ENCODE measurements at regions not wholly inside any gene's neighbourhood (a gene's known extent, or its start where the extent isn't known, plus 50 kb on each side); places are given as distances from the start of the nearest gene placed in this dataset.

DNA sequence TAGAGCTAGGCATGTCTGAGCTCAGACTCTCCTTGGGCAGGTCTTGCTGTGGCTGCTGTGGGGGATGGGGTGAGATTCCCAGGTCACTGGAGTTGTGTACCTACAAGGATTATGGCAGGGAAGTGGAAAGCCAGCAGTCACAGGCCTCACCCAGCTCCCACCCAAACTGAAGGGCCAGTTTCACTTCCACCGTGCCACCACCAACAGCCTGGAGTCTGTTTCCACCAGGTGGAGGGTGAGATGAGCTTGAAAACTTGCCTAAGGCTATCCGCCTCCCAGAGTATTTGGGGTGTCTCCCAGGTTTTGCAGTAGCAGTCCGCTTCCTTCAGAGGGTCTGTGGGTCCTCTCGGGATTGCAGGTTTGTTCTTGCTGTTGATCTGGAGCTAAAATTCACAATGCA lies 327.7 kb downstream of the PTPRC start:
- TF ChIP-seq, protein P1, sequence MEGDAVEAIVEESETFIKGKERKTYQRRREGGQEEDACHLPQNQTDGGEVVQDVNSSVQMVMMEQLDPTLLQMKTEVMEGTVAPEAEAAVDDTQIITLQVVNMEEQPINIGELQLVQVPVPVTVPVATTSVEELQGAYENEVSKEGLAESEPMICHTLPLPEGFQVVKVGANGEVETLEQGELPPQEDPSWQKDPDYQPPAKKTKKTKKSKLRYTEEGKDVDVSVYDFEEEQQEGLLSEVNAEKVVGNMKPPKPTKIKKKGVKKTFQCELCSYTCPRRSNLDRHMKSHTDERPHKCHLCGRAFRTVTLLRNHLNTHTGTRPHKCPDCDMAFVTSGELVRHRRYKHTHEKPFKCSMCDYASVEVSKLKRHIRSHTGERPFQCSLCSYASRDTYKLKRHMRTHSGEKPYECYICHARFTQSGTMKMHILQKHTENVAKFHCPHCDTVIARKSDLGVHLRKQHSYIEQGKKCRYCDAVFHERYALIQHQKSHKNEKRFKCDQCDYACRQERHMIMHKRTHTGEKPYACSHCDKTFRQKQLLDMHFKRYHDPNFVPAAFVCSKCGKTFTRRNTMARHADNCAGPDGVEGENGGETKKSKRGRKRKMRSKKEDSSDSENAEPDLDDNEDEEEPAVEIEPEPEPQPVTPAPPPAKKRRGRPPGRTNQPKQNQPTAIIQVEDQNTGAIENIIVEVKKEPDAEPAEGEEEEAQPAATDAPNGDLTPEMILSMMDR (IDR thresholded peaks at IDR 0.05), result no peak
- no peak for TF ChIP-seq POLR2A (IDR thresholded peaks at IDR 0.05)
